Neural cell (in vitro differentiated cells): ENCODE measurements at regions not wholly inside any gene's neighbourhood (a gene's known extent, or its start where the extent isn't known, plus 50 kb on each side); places are given as distances from the start of the nearest gene placed in this dataset.
"Not testable (repeated sequence)": the region's sequence is repeated elsewhere in the genome, so short reads cannot be mapped to it uniquely, and the experiment has no call there.

Experiments
- H2AFZ ChIP-seq: fragments of 200-600, 300-800 bp; sonication (generic), shearing (Covaris generic); 2 replicates; pipeline ENCODE4 v1.6.0; 2014; ENCODE audit warnings: low read depth, mild to moderate bottlenecking, antibody characterized with exemption, low read length, moderate library complexity
- H3F3A ChIP-seq: fragments of 200-600 bp; shearing (Covaris generic); 2 replicates; pipeline ENCODE4 v1.6.1; 2016; ENCODE audit warnings: mild to moderate bottlenecking, moderate library complexity, mixed read lengths, antibody characterized with exemption, low read length; ENCODE audit not compliant: insufficient read depth, poor library complexity, severe bottlenecking
- H3K27ac ChIP-seq: fragments of 200-600, 300-800 bp; sonication (generic), shearing (Covaris generic); 2 replicates; pipeline ENCODE4 v1.5.1; 2014; ENCODE audit warnings: mild to moderate bottlenecking, low read length, moderate library complexity
- H3K27me3 ChIP-seq: fragments of 300-800, 200-600 bp; sonication (generic), shearing (Covaris generic); 2 replicates; pipeline ENCODE4 v1.6.0; 2014; ENCODE audit warnings: mild to moderate bottlenecking, low read depth, low read length, moderate library complexity; ENCODE audit not compliant: insufficient read depth
- H3K36me3 ChIP-seq: fragments of 300-800, 200-600 bp; sonication (generic), shearing (Covaris generic); 2 replicates; pipeline ENCODE4 v1.5.1; 2014; ENCODE audit warnings: mild to moderate bottlenecking, antibody characterized with exemption, low read length, moderate library complexity; ENCODE audit not compliant: insufficient read depth
- H3K4me2 ChIP-seq: fragments of 300-800, 200-600 bp; sonication (generic), shearing (Covaris generic); 2 replicates; pipeline ENCODE4 v1.6.0; 2014; ENCODE audit warnings: mild to moderate bottlenecking, low read length
- H3K4me3 ChIP-seq: fragments of 300-800, 200-600 bp; sonication (generic), shearing (Covaris generic); 2 replicates; pipeline ENCODE4 v1.5.1; 2014; ENCODE audit warnings: mild to moderate bottlenecking, low read length, moderate library complexity
- H3K79me2 ChIP-seq: fragments of 200-600 bp; shearing (Covaris generic); replicated peaks from 2 replicates; pipeline ENCODE4 v1.6.0; 2014; ENCODE audit warnings: mild to moderate bottlenecking, low read length, moderate library complexity; ENCODE audit not compliant: insufficient read depth
- H3K9ac ChIP-seq: fragments of 300-800, 200-600 bp; sonication (generic), shearing (Covaris generic); 2 replicates; pipeline ENCODE4 v1.6.1; 2016; ENCODE audit warnings: mild to moderate bottlenecking, low read length, mixed read lengths
- H3K9me2 ChIP-seq: fragments of 200-600 bp; shearing (Covaris generic); 2 replicates; pipeline ENCODE4 v1.6.1; 2016; ENCODE audit warnings: mild to moderate bottlenecking, low read length, mixed read lengths; ENCODE audit not compliant: insufficient read depth
- H3K9me3 ChIP-seq: fragments of 200-600, 300-800 bp; sonication (generic), shearing (Covaris generic); 2 replicates; pipeline ENCODE4 v1.6.1; 2016; ENCODE audit warnings: mild to moderate bottlenecking, mixed run types, low read length, moderate library complexity, mixed read lengths
- H4K20me1 ChIP-seq: fragments of 200-600 bp; shearing (Covaris generic); 2 replicates; pipeline ENCODE4 v1.6.1; 2016; ENCODE audit warnings: mild to moderate bottlenecking, mixed run types; ENCODE audit not compliant: insufficient read depth
- EP300 ChIP-seq: fragments of 450-650 bp; conservative IDR thresholded peaks from 2 replicates; pipeline ENCODE4 v1.6.1; 2014; ENCODE audit warnings: antibody characterized with exemption, mild to moderate bottlenecking, moderate library complexity; ENCODE audit not compliant: poor library complexity, severe bottlenecking
- EZH2 ChIP-seq: fragments of 200-600, 300-800 bp; shearing (Covaris generic), sonication (generic); IDR thresholded peaks from 2 replicates; pipeline ENCODE4 v1.6.1; 2014; ENCODE audit warnings: antibody characterized with exemption, low read length, borderline replicate concordance, mild to moderate bottlenecking; ENCODE audit not compliant: insufficient read depth, poor library complexity, severe bottlenecking
- MXI1 ChIP-seq: fragments of 450-650 bp; conservative IDR thresholded peaks from 2 replicates; pipeline ENCODE4 v1.6.1; 2014; ENCODE audit warnings: antibody characterized with exemption, mild to moderate bottlenecking; ENCODE audit not compliant: poor library complexity, severe bottlenecking
- POLR2AphosphoS5 ChIP-seq: IDR thresholded peaks from 2 replicates; pipeline ENCODE4 v1.6.1; 2012
- RAD21 ChIP-seq: fragments of 450-650 bp; conservative IDR thresholded peaks from 2 replicates; pipeline ENCODE4 v1.6.1; 2014; ENCODE audit warnings: antibody characterized with exemption, mild to moderate bottlenecking, moderate library complexity
- TAF1 ChIP-seq: IDR thresholded peaks from 2 replicates; pipeline ENCODE4 v1.6.1; 2012; ENCODE audit warnings: low read depth
- TF ChIP-seq, protein P1 (sequence below): IDR thresholded peaks from 2 replicates; pipeline ENCODE4 v1.6.1; 2012; ENCODE audit warnings: borderline replicate concordance
- TF ChIP-seq, protein P2 (sequence below): fragments of 450-650 bp; IDR thresholded peaks from 2 replicates; pipeline ENCODE4 v1.5.1; 2014; ENCODE audit warnings: antibody characterized with exemption, mild to moderate bottlenecking, moderate library complexity; ENCODE audit not compliant: poor library complexity, severe bottlenecking

DNA sequence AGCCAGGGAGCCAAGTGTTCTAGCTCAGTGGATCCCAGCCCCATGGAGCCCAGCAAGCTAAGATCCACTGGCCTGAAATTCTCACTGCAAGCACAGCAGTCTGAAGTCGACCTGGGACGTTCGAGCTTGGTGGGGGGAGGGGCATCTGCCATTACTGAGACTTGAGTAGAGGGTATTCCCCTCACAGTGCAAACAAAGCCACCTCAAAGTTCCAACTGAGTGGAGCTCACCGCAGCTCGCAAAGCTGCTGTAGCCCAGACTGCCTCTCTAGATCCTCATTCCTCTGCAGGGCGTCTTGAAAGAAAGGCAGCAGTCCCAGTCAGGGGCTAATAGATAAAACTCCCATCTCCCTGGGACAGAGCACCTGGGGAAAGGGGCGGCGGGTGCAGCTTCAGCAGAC lies 226.3 kb downstream of the ZIC3 start:
- Histone ChIP-seq H3K27ac (no peak overlapping the region), H3K79me2 (no peaks in the 10 kb centered on the region), H3K9ac (no peak overlapping the region), H3F3A (no peaks in the 10 kb centered on the region), H3K36me3 (no peaks in the 10 kb centered on the region), H3K27me3 (no peaks in the 10 kb centered on the region), H3K4me2 (no peak overlapping the region), H3K4me3 (no peak overlapping the region), H3K9me2 (no peaks in the 10 kb centered on the region), H2AFZ (no peak overlapping the region), H4K20me1 (no peaks in the 10 kb centered on the region), H3K9me3 (no peaks in the 10 kb centered on the region)
- no peak for TF ChIP-seq TAF1
- TF ChIP-seq EP300 = no peak
- TF ChIP-seq POLR2AphosphoS5 = no peak
- TF ChIP-seq, protein P1, sequence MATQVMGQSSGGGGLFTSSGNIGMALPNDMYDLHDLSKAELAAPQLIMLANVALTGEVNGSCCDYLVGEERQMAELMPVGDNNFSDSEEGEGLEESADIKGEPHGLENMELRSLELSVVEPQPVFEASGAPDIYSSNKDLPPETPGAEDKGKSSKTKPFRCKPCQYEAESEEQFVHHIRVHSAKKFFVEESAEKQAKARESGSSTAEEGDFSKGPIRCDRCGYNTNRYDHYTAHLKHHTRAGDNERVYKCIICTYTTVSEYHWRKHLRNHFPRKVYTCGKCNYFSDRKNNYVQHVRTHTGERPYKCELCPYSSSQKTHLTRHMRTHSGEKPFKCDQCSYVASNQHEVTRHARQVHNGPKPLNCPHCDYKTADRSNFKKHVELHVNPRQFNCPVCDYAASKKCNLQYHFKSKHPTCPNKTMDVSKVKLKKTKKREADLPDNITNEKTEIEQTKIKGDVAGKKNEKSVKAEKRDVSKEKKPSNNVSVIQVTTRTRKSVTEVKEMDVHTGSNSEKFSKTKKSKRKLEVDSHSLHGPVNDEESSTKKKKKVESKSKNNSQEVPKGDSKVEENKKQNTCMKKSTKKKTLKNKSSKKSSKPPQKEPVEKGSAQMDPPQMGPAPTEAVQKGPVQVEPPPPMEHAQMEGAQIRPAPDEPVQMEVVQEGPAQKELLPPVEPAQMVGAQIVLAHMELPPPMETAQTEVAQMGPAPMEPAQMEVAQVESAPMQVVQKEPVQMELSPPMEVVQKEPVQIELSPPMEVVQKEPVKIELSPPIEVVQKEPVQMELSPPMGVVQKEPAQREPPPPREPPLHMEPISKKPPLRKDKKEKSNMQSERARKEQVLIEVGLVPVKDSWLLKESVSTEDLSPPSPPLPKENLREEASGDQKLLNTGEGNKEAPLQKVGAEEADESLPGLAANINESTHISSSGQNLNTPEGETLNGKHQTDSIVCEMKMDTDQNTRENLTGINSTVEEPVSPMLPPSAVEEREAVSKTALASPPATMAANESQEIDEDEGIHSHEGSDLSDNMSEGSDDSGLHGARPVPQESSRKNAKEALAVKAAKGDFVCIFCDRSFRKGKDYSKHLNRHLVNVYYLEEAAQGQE = no peak
- no peak for TF ChIP-seq MXI1
- TF ChIP-seq, protein P2, sequence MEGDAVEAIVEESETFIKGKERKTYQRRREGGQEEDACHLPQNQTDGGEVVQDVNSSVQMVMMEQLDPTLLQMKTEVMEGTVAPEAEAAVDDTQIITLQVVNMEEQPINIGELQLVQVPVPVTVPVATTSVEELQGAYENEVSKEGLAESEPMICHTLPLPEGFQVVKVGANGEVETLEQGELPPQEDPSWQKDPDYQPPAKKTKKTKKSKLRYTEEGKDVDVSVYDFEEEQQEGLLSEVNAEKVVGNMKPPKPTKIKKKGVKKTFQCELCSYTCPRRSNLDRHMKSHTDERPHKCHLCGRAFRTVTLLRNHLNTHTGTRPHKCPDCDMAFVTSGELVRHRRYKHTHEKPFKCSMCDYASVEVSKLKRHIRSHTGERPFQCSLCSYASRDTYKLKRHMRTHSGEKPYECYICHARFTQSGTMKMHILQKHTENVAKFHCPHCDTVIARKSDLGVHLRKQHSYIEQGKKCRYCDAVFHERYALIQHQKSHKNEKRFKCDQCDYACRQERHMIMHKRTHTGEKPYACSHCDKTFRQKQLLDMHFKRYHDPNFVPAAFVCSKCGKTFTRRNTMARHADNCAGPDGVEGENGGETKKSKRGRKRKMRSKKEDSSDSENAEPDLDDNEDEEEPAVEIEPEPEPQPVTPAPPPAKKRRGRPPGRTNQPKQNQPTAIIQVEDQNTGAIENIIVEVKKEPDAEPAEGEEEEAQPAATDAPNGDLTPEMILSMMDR = no peak
- no peak for TF ChIP-seq RAD21

DNA sequence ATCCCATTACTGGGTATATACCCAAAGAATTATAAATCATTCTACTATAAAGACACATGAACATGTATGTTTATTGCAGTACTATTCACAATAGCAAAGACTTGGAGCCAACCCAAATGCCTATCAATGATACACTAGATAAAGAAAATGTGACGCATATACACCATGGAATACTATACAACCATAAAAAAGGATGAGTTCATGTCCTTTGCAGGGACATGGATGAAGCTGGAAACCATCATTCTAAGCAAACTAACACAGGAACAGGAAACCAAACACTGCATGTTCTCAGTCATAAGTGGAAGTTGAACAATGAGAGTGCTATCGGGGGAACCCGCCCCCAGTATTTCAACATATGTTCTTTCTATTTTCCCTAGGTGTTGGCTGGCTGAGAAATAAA lies 232.0 kb downstream of the ZIC3 start:
- H3K36me3 ChIP-seq, H2AFZ ChIP-seq, H3K4me3 ChIP-seq, H3F3A ChIP-seq, H3K79me2 ChIP-seq, H4K20me1 ChIP-seq, H3K9ac ChIP-seq, H3K27me3 ChIP-seq, H3K27ac ChIP-seq, H3K4me2 ChIP-seq, H3K9me2 ChIP-seq, H3K9me3 ChIP-seq: not testable (repeated sequence)

DNA sequence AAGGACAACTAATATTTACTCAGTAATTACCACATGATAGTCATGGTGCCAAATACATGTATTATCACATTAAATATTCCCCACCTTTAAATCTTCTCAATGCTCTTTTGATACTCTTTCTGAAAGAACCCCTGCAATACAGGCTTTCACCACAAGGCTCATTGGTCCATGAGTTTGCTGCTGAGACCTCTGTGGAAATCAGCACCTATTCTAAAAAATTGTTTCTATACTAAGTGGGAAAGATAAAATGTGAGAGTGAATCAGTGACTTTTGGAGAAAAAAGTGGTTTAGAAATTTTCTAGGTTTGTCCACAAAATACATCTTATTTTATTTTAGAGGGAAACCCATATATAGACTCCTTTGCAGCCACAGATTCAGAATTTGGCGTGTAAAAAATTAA lies 257.3 kb downstream of the ZIC3 start:
- H4K20me1 ChIP-seq = no peaks in the 10 kb centered on the region
- no peak overlapping the region for H3K4me2 ChIP-seq
- H3F3A ChIP-seq = no peaks in the 10 kb centered on the region
- no peak overlapping the region for H2AFZ ChIP-seq
- H3K9me3 ChIP-seq = no peaks in the 10 kb centered on the region
- H3K9ac ChIP-seq = no peak overlapping the region
- no peaks in the 10 kb centered on the region for H3K36me3 ChIP-seq
- no peaks in the 10 kb centered on the region for H3K27me3 ChIP-seq
- H3K27ac ChIP-seq = no peak overlapping the region
- no peak overlapping the region for H3K4me3 ChIP-seq
- no peak for TF ChIP-seq EZH2
- TF ChIP-seq MXI1 = no peak
- H3K79me2 ChIP-seq = no peaks in the 10 kb centered on the region
- H3K9me2 ChIP-seq = no peaks in the 10 kb centered on the region
